Liver (tissue), 8 donors: ENCODE measurements at regions not wholly inside any gene's neighbourhood (a gene's known extent, or its start where the extent isn't known, plus 50 kb on each side); places are given as distances from the start of the nearest gene placed in this dataset.

ENCODE experiments used
- DNase-seq: peaks from one replicate; pipeline ENCODE4 v3.0.0-alpha.2; 2017; ENCODE audit warnings: low spot score
- H3K27ac ChIP-seq, 2 donors: one replicate each; pipeline ENCODE4 v1.7.0; 2013; ENCODE audit warnings: inconsistent platforms in 2 of 2, low read length in 2 of 2, control low read depth in 1 of 2, low read depth in 1 of 2, mild to moderate bottlenecking in 1 of 2
- H3K27me3 ChIP-seq, 4 donors: one replicate each; pipeline versions ENCODE4 v1.6.1 to v1.7.0; 2013; ENCODE audit warnings: low read length in 3 of 4, inconsistent platforms in 1 of 4, mild to moderate bottlenecking in 1 of 4, moderate library complexity in 1 of 4; ENCODE audit not compliant: control insufficient read depth in 4 of 4, insufficient read depth in 4 of 4
- H3K36me3 ChIP-seq, 4 donors: one replicate each; pipeline versions ENCODE4 v1.6.1 to v1.7.0; 2013; ENCODE audit warnings: low read length in 3 of 4, mild to moderate bottlenecking in 3 of 4, low read depth in 1 of 4, moderate library complexity in 1 of 4; ENCODE audit not compliant: control insufficient read depth in 4 of 4, insufficient read depth in 3 of 4
- H3K4me1 ChIP-seq, 4 donors: one replicate each; pipeline versions ENCODE4 v1.6.1 to v1.7.0; 2013; ENCODE audit warnings: low read length in 3 of 4, mild to moderate bottlenecking in 3 of 4, moderate library complexity in 1 of 4; ENCODE audit not compliant: control insufficient read depth in 4 of 4, insufficient read depth in 4 of 4
- H3K4me3 ChIP-seq, 3 donors: one replicate each; pipeline versions ENCODE4 v1.6.1 to v1.7.0; 2013; ENCODE audit warnings: low read length in 3 of 3, control low read depth in 1 of 3, low read depth in 1 of 3, mild to moderate bottlenecking in 1 of 3
- H3K9ac ChIP-seq, 2 donors: one replicate each; pipeline ENCODE4 v1.7.0; 2013; ENCODE audit warnings: low read length in 2 of 2, mild to moderate bottlenecking in 2 of 2, moderate library complexity in 2 of 2, control low read depth in 1 of 2, low read depth in 1 of 2
- H3K9me3 ChIP-seq, 4 donors: one replicate each; pipeline versions ENCODE4 v1.6.1 to v1.7.0; 2013; ENCODE audit warnings: low read length in 3 of 4; ENCODE audit not compliant: control insufficient read depth in 4 of 4
- EGR1 ChIP-seq, 2 donors: IDR thresholded peaks; 2 replicates each; pipeline ENCODE4 v1.6.1; 2016 to 2018; ENCODE audit warnings: antibody characterized with exemption in 2 of 2, low read depth in 2 of 2
- FOXA1 ChIP-seq: IDR thresholded peaks from 2 replicates; pipeline ENCODE4 v1.6.1; 2016; ENCODE audit warnings: antibody characterized with exemption
- FOXA2 ChIP-seq: IDR thresholded peaks from 2 replicates; pipeline ENCODE4 v1.6.1; 2016; ENCODE audit warnings: antibody characterized with exemption
- GABPA ChIP-seq, 2 donors: IDR thresholded peaks in 1 of 2; conservative IDR thresholded peaks in 1 of 2; 2 replicates each; pipeline ENCODE4 v1.6.1; 2016; ENCODE audit warnings: antibody characterized with exemption in 2 of 2, mild to moderate bottlenecking in 1 of 2, moderate library complexity in 1 of 2
- HNF4A ChIP-seq, 2 donors: conservative IDR thresholded peaks; 2 replicates each; pipeline ENCODE4 v1.6.1; 2016; ENCODE audit warnings: antibody characterized with exemption in 2 of 2, mild to moderate bottlenecking in 2 of 2
- HNF4G ChIP-seq: IDR thresholded peaks from 2 replicates; pipeline ENCODE4 v1.6.1; 2016; ENCODE audit warnings: antibody characterized with exemption
- NR2F2 ChIP-seq: IDR thresholded peaks from 2 replicates; pipeline ENCODE4 v1.6.1; 2016; ENCODE audit warnings: antibody characterized with exemption
- RAD21 ChIP-seq, 2 donors: IDR thresholded peaks; 2 replicates each; pipeline ENCODE4 v1.6.1; 2016; ENCODE audit warnings: antibody characterized with exemption in 2 of 2, mild to moderate bottlenecking in 2 of 2
- REST ChIP-seq: IDR thresholded peaks from 2 replicates; pipeline ENCODE4 v1.6.1; 2016; ENCODE audit warnings: antibody characterized with exemption, mild to moderate bottlenecking
- RXRA ChIP-seq, 2 donors: IDR thresholded peaks; 2 replicates each; pipeline ENCODE4 v1.6.1; 2017 to 2018; ENCODE audit warnings: antibody characterized with exemption in 2 of 2, mild to moderate bottlenecking in 1 of 2
- SP1 ChIP-seq: IDR thresholded peaks from 2 replicates; pipeline ENCODE4 v1.6.1; 2018; ENCODE audit warnings: antibody characterized with exemption, mild to moderate bottlenecking
- TAF1 ChIP-seq: conservative IDR thresholded peaks from 2 replicates; pipeline ENCODE4 v1.6.1; 2016; ENCODE audit warnings: antibody characterized with exemption, mild to moderate bottlenecking
- YY1 ChIP-seq: IDR thresholded peaks from 2 replicates; pipeline ENCODE4 v1.6.1; 2016; ENCODE audit warnings: antibody characterized with exemption, mild to moderate bottlenecking
- WGBS: extraction: QIAGEN DNeasy Blood & Tissue Kit; methylation state at CpG from one replicate; pipeline ENCODE4 v1.1.7; 2013; 5-methylcytosine and 5-hydroxymethylcytosine counted together
- TF ChIP-seq, protein P1 (sequence below): IDR thresholded peaks from 2 replicates; pipeline ENCODE4 v1.6.1; 2016; ENCODE audit warnings: antibody characterized with exemption
- TF ChIP-seq, protein P2 (sequence below): IDR thresholded peaks from 2 replicates; pipeline ENCODE4 v1.6.1; 2016; ENCODE audit warnings: antibody characterized with exemption
- TF ChIP-seq, protein P3 (sequence below): IDR thresholded peaks from 2 replicates; pipeline ENCODE4 v1.6.1; 2016; ENCODE audit warnings: antibody characterized with exemption
- TF ChIP-seq, protein P4 (sequence below): fragments of 150-350 bp; IDR thresholded peaks from 2 replicates; pipeline ENCODE4 v1.5.1; 2017; ENCODE audit warnings: improper control_type of control experiment, low read depth, low read length; ENCODE audit not compliant: missing input control
- donor health status: healthy.
- donor health status: healthy.
- donor health status: healthy.
- donor health status: healthy.
- donor health status: healthy.

DNA sequence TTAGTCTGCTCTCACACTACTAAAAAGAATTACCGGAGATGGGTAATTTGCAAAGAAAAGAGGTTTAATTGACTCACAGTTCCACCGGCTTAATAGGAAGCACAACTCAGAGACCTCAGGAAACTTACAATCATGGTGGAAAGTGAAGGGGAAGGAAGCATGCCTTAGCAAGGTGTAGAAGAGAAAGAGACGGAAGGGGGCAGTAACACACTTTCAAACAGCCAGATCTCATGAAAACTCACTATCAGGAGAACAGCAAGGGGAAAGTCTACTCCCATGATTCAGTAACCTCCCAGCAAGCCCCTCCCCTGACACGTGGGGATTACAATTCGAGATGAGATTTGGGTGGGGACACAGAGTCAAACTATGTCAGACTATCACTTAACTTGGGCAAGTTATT is 236.6 kb upstream of the ANO3 start:
- H3K27me3 ChIP-seq: no peaks in the 10 kb centered on the region
- TF ChIP-seq RAD21 (IDR thresholded peaks at IDR 0.05) (no peak), RXRA (IDR thresholded peaks at IDR 0.05) (no peak), FOXA2 (no peak), EGR1 (IDR thresholded peaks at IDR 0.05; ENCODE audit: low read depth in 2 of 2) (no peak), SP1 (no peak)
- TF ChIP-seq, protein P1, sequence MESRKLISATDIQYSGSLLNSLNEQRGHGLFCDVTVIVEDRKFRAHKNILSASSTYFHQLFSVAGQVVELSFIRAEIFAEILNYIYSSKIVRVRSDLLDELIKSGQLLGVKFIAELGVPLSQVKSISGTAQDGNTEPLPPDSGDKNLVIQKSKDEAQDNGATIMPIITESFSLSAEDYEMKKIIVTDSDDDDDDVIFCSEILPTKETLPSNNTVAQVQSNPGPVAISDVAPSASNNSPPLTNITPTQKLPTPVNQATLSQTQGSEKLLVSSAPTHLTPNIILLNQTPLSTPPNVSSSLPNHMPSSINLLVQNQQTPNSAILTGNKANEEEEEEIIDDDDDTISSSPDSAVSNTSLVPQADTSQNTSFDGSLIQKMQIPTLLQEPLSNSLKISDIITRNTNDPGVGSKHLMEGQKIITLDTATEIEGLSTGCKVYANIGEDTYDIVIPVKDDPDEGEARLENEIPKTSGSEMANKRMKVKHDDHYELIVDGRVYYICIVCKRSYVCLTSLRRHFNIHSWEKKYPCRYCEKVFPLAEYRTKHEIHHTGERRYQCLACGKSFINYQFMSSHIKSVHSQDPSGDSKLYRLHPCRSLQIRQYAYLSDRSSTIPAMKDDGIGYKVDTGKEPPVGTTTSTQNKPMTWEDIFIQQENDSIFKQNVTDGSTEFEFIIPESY: no peak
- no peak overlapping the region for H3K9ac ChIP-seq
- H3K4me1 ChIP-seq: no peaks in the 10 kb centered on the region
- WGBS: 64% methylated on average over 5 of the region's 5 CpGs
- H3K27ac ChIP-seq: no peak overlapping the region
- H3K4me3 ChIP-seq: no peak overlapping the region
- DNase-seq: no peak
- H3K9me3 ChIP-seq: no peaks in the 10 kb centered on the region
- no peaks in the 10 kb centered on the region for H3K36me3 ChIP-seq

GRCh38 chr11:26096451-26096850 is 235.5 kb upstream of the ANO3 start:
- no peaks in the 10 kb centered on the region for H3K27me3 ChIP-seq
- no peak overlapping the region for H3K9ac ChIP-seq
- DNase-seq: no peak
- H3K36me3 ChIP-seq: no peaks in the 10 kb centered on the region
- no peak overlapping the region for H3K4me3 ChIP-seq
- H3K4me1 ChIP-seq: no peaks in the 10 kb centered on the region
- no peaks in the 10 kb centered on the region for H3K9me3 ChIP-seq
- WGBS: 68% methylated on average over 6 of the region's 6 CpGs
- TF ChIP-seq FOXA1 (no peak), NR2F2 (no peak), YY1 (no peak), RAD21 (IDR thresholded peaks at IDR 0.05) (no peak), EGR1 (IDR thresholded peaks at IDR 0.05; ENCODE audit: low read depth in 2 of 2) (no peak), HNF4A (conservative IDR thresholded peaks at IDR 0.05) (no peak), TAF1 (no peak), GABPA (IDR thresholded peaks at IDR 0.05 in 1 of 2, conservative IDR thresholded peaks at IDR 0.05 in 1 of 2) (no peak), HNF4G (no peak), FOXA2 (no peak), REST (no peak)
- TF ChIP-seq, protein P1: no peak
- TF ChIP-seq, protein P2, sequence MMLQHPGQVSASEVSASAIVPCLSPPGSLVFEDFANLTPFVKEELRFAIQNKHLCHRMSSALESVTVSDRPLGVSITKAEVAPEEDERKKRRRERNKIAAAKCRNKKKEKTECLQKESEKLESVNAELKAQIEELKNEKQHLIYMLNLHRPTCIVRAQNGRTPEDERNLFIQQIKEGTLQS: no peak
- TF ChIP-seq, protein P3, sequence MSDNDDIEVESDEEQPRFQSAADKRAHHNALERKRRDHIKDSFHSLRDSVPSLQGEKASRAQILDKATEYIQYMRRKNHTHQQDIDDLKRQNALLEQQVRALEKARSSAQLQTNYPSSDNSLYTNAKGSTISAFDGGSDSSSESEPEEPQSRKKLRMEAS: no peak
- TF ChIP-seq, protein P4, sequence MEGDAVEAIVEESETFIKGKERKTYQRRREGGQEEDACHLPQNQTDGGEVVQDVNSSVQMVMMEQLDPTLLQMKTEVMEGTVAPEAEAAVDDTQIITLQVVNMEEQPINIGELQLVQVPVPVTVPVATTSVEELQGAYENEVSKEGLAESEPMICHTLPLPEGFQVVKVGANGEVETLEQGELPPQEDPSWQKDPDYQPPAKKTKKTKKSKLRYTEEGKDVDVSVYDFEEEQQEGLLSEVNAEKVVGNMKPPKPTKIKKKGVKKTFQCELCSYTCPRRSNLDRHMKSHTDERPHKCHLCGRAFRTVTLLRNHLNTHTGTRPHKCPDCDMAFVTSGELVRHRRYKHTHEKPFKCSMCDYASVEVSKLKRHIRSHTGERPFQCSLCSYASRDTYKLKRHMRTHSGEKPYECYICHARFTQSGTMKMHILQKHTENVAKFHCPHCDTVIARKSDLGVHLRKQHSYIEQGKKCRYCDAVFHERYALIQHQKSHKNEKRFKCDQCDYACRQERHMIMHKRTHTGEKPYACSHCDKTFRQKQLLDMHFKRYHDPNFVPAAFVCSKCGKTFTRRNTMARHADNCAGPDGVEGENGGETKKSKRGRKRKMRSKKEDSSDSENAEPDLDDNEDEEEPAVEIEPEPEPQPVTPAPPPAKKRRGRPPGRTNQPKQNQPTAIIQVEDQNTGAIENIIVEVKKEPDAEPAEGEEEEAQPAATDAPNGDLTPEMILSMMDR: no peak
- H3K27ac ChIP-seq: no peak overlapping the region
